ENCODE measurements at regions not wholly inside any gene's neighbourhood (a gene's known extent, or its start where the extent isn't known, plus 50 kb on each side); places are given as distances from the start of the nearest gene placed in this dataset.

DNA sequence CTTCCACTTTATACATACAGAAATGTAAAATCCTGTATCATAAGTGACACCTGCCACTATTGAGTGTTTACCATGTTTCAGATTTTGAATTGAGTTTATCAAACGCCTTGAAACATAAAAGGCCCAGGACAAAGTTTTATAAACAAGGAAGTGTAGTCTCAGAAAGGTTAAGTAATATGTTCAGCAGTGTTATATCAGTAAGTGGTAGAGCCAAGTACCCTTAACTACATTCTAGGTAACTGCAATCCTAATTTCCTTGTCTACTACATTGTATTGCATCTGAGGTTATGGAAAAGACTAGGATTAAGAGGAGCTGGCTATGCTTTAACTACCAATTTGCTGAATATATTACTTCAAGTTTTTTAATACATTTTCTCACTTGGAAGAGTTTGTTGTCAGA lies 641.6 kb downstream of the LRRC70 start:
- TF ChIP-seq EZH2 (IDR thresholded peaks at IDR 0.05): no peak
- TF ChIP-seq, protein P1, sequence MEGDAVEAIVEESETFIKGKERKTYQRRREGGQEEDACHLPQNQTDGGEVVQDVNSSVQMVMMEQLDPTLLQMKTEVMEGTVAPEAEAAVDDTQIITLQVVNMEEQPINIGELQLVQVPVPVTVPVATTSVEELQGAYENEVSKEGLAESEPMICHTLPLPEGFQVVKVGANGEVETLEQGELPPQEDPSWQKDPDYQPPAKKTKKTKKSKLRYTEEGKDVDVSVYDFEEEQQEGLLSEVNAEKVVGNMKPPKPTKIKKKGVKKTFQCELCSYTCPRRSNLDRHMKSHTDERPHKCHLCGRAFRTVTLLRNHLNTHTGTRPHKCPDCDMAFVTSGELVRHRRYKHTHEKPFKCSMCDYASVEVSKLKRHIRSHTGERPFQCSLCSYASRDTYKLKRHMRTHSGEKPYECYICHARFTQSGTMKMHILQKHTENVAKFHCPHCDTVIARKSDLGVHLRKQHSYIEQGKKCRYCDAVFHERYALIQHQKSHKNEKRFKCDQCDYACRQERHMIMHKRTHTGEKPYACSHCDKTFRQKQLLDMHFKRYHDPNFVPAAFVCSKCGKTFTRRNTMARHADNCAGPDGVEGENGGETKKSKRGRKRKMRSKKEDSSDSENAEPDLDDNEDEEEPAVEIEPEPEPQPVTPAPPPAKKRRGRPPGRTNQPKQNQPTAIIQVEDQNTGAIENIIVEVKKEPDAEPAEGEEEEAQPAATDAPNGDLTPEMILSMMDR (IDR thresholded peaks at IDR 0.05): no peak
